ENCODE measurements at regions not wholly inside any gene's neighbourhood (a gene's known extent, or its start where the extent isn't known, plus 50 kb on each side); places are given as distances from the start of the nearest gene placed in this dataset.

- H3K4me1 Mint-ChIP-seq = no peaks in the 10 kb centered on the region
- no peak overlapping the region for H3K4me3 Mint-ChIP-seq
- H3K36me3 Mint-ChIP-seq (ENCODE audit: low read depth) = no peaks in the 10 kb centered on the region
- no peak for TF ChIP-seq CTCF (IDR thresholded peaks at IDR 0.05; ENCODE audit: unreplicated experiment in 3 of 3)
- H3K27ac Mint-ChIP-seq = no peak overlapping the region
- peaks cover 20% of the 10 kb centered on the region for H3K27me3 Mint-ChIP-seq (ENCODE audit: low read depth)
- H3K9me3 Mint-ChIP-seq = no peaks in the 10 kb centered on the region
These were observed 55.9 kb upstream of the LARS2 start for GRCh38 chr3:45332493-45332892.

- Mint-ChIP-seq H3K36me3 (ENCODE audit: low read depth) (no peaks in the 10 kb centered on the region), H3K27ac (no peak overlapping the region), H3K27me3 (ENCODE audit: low read depth) (peaks cover 21% of the 10 kb centered on the region), H3K4me1 (peaks cover 3% of the 10 kb centered on the region), H3K9me3 (no peaks in the 10 kb centered on the region), H3K4me3 (no peak overlapping the region)
- no peak for TF ChIP-seq CTCF (IDR thresholded peaks at IDR 0.05; ENCODE audit: unreplicated experiment in 3 of 3)
These were observed 55.4 kb upstream of the LARS2 start for GRCh38 chr3:45332901-45333407.

GRCh38 chr3:45333549-45333948, 54.8 kb upstream of the LARS2 start:
- peaks cover 6% of the 10 kb centered on the region for H3K4me1 Mint-ChIP-seq
- H3K27me3 Mint-ChIP-seq (ENCODE audit: low read depth) = peaks cover 24% of the 10 kb centered on the region
- H3K4me3 Mint-ChIP-seq = no peak overlapping the region
- no peaks in the 10 kb centered on the region for H3K36me3 Mint-ChIP-seq (ENCODE audit: low read depth)
- H3K27ac Mint-ChIP-seq = no peak overlapping the region
- H3K9me3 Mint-ChIP-seq = no peaks in the 10 kb centered on the region
- no peak for TF ChIP-seq CTCF (IDR thresholded peaks at IDR 0.05; ENCODE audit: unreplicated experiment in 3 of 3)

GRCh38 chr3:45337839-45338470, 50.4 kb upstream of the LARS2 start:
- no peak overlapping the region for H3K4me3 Mint-ChIP-seq
- H3K4me1 Mint-ChIP-seq = peaks cover 6% of the 10 kb centered on the region
- H3K27me3 Mint-ChIP-seq (ENCODE audit: low read depth) = peaks cover 14% of the 10 kb centered on the region
- no peaks in the 10 kb centered on the region for H3K9me3 Mint-ChIP-seq
- H3K36me3 Mint-ChIP-seq (ENCODE audit: low read depth) = no peaks in the 10 kb centered on the region
- no peak for TF ChIP-seq CTCF (IDR thresholded peaks at IDR 0.05; ENCODE audit: unreplicated experiment in 3 of 3)
- peak overlapping the region in 1 of 3 experiments; percentile 0 for H3K27ac Mint-ChIP-seq
